DMS79 treated with DMSO at 0.1 percent for 48 hours (cell line): ENCODE measurements at regions not wholly inside any gene's neighbourhood (a gene's known extent, or its start where the extent isn't known, plus 50 kb on each side); places are given as distances from the start of the nearest gene placed in this dataset.

Experiments used
- DNase-seq: peaks from one replicate; lab custom pipeline; 2025; lab: John Stamatoyannopoulos, UW

DNA sequence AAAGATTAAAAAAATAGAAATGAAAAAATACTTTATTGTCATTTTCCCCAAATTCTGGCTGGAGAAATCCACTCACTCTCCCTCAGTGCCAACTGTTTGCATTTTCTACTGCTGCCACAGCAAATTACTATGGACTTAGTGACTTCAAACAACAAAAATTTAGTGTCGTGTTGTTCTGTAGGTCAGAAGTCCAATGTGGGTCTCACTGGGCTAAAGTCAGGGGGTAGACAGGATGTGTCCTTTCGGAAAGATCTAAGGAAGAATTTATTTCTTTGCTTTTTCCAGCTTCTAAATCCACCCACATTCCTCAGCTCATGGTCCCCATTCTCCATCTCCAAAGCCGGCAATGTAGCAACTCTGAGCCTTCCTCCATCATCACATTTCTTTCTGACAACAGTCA is 453.3 kb downstream of the KIF16B start:
- no peak for DNase-seq

DNA sequence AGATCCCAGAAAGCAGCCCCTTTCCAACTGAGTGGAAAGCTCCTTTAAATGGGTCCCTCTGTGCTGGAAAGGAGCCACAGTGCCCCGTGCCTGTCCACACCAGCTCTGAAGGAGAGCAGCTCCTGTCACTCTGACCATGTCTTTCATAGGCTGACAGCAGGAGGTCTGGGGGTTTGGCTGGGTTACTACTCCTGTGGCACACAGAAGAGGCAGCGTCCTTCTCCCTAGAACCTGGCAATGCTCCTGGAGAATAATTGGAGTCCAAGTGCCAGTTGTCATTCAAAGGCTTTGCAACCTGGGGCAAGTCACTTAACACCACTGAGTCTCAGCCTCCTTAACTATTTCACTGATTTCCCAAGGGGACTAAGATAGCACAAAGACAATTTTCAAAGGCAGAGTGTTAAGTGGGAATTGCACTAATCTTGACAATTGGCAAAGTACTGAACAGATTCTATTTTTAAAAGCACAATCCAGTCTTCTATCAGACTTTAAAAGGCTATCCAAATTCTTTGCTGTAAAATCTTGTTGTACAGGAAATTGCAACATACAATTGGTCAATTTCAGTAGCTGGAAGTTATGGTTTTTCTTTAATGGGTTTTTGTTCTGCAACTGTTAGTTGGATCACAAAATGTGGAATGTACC is 457.2 kb downstream of the KIF16B start:
- DNase-seq = no peak

DNA sequence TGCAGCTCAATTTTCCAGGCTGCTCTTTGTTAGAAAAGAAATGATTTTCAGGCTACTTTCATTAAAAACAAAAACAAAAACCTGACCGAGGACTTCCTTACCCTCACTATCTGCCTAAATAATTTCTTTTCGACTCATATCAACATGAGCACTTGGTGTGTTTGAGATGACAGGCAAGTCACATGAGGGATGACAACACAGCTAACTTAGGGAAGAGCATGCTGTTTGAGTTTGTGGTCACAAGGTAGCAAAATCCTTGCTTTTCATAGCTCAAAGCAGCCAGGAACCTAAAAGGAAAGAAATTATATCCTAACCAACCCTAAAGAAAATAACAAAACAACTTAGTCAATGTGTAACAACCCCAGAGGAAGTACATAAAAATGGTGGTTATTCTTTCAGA is 459.5 kb downstream of the KIF16B start:
- no peak for DNase-seq

DNA sequence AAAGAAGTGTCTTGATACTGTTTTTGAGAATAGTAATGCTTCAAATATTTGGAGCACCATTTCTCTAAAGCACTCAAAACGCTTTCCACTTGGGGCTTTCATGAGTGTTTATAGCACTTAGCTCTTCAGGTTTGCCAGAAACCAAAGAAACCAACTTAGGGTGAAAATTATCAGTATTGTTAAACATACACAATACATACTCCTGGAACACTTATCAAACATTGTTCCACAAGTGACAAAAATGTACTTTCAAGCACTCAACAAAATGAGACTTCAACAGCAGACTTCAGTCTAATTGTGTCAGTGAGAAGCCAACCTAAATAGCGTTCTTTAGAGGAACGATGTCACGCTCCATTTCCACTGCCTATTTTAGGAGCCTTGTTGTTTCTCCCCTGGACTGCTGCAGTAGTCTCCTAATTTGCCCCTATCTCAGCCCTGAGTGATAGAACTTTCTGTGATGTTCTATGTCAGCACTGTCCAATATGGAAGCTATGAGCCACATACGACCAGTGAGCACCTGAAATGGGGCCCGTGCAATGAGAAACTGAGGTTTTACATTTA is 461.3 kb downstream of the KIF16B start:
- peak; percentile 75 for DNase-seq

DNA sequence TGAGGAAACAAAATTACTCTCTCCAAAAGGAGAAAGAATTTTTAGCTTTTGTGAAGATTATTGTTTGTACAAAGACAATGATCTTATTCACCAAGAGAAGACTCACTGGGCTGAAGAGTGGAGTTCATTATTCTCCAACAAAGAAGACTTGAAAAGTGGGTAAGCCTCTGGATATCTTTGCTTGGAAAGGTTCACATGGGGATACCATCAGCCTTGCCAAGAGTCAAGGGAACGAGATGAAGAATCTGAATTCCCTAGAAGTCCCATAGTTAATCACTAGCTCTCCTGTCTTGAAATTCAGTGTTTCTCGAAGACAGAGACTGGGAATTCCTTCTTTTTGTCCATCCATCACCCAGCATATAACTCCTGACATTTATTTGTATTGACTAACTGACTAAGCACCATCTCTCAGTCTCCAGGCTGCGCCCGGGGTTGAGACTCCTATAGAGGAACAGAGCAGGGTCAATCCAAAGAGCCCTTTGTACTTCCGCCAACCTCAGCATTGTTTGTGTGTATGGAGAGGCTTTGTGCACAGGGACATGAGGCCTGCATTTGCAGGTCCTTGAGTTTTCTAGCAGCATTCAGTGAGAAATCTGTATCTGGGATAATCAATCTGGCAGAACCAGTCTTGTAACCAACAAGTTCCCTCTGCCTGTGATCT is 461.9 kb downstream of the KIF16B start:
- no peak for DNase-seq

DNA sequence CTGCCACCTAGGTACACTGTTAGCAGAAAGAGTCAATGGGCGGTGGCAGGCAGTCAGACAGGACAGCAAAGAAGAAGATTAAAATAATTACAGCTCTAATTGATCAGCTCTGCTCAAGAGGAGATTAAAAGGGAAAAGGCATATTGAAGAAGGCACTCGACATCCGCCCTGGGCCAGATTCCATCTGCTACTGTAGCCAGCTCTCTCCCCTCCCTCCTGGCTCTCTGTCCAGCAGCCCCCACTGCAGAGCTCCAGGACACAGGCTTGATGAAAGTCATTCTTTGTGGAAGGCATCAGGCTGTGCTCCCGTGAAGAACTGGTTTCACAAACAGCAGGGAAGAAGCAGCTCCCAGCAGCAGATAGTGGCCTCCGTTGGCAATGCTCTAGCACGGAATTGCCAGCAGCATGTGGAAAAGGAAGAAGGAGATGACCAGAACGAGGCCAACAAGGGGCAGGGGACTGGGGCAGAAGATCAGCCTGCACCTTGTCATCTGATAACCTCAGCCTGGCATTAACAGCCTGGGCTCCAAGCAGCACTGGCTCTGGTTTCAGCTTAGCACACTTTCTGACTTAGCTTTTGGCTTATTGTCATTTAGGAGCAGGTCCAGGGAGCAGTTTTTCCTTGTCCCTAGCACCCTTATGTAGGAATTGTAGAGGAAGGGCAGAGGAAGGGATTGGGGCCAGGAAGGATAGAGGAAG is 465.9 kb downstream of the KIF16B start:
- no peak for DNase-seq

DNA sequence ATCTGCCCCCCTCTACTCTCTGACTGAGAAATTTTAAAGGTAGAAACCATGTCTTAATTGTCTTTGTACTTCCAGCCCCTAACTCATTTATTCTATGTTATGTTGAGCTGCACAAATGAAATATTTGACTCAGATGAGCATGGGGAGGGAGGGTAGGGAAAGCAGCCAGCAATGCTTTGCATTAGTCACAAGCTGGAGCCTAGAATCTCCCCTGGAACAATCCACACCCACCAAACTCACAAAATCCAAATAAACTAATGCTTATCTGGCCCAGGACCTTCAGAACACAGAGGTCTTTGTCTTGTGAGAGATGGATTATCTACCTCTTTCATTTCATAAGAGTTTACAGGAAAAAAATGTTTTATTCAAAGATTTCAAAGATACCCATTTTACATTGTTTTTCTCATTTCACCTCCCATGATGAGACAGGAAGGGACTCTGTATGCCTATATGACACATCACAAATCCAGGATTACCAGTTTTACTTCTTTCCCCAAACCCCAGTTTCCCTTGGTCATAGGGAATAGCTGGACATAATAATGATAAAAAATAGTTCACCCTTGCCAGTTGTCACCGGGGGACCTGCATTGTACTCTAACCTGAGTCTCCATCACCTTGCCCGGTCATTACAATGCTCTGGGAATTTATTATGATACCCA is 466.9 kb downstream of the KIF16B start:
- DNase-seq = no peak

DNA sequence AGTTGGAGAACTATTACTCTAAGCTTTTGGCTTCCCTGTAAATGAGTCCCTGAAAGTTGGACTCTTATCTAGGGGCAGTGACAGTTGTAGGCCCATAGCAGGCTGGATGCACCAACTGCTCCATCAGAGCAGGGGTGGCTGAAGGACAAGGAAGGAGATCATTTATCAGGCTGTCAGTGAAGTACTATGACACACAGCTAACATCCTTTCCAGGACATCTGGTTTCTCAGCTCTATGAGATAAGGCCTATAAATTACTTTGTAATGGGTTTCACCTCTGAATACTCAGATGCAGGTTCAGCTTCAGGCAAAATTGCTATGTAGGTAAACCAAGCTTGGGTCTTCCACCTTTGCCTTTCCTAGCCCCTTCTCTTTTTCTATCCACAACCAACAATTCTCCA is 468.5 kb downstream of the KIF16B start:
- DNase-seq = no peak
